GM19463 (cell line): ENCODE measurements at regions not wholly inside any gene's neighbourhood (a gene's known extent, or its start where the extent isn't known, plus 50 kb on each side); places are given as distances from the start of the nearest gene placed in this dataset.

Experiments used
- ATAC-seq: cut with Tn5 transposase; IDR thresholded peaks from one replicate; pipeline ENCODE4 v1.9.1; 2021; ENCODE audit warnings: mild to moderate bottlenecking, moderate library complexity; ENCODE audit not compliant: unreplicated experiment

GRCh38 chr2:17085546-17086202, 420.0 kb upstream of the CYRIA start:
- ATAC-seq: no peak

- no peak for ATAC-seq
These were observed 419.2 kb upstream of the CYRIA start for GRCh38 chr2:17084877-17085276.

- no peak for ATAC-seq
These were observed 418.3 kb upstream of the CYRIA start for GRCh38 chr2:17083902-17084301.

- ATAC-seq: no peak
These were observed 413.6 kb upstream of the CYRIA start for GRCh38 chr2:17079262-17079661.

GRCh38 chr2:17076533-17076932, 410.9 kb upstream of the CYRIA start:
- ATAC-seq: no peak

GRCh38 chr2:17070711-17071110, 405.1 kb upstream of the CYRIA start:
- no peak for ATAC-seq

GRCh38 chr2:17069564-17069963, 403.9 kb upstream of the CYRIA start:
- no peak for ATAC-seq

- ATAC-seq: no peak
These were observed 402.4 kb upstream of the CYRIA start for GRCh38 chr2:17068021-17068420.

GRCh38 chr2:17065536-17065935, 399.9 kb upstream of the CYRIA start:
- ATAC-seq: no peak

- no peak for ATAC-seq
These were observed 395.4 kb upstream of the CYRIA start for GRCh38 chr2:17061028-17061427.

GRCh38 chr2:17059458-17059857, 393.8 kb upstream of the CYRIA start:
- no peak for ATAC-seq

GRCh38 chr2:17058772-17059402, 393.3 kb upstream of the CYRIA start:
- no peak for ATAC-seq

GRCh38 chr2:17057109-17058017, 391.7 kb upstream of the CYRIA start:
- no peak for ATAC-seq

- no peak for ATAC-seq
These were observed 390.6 kb upstream of the CYRIA start for GRCh38 chr2:17056236-17056635.

GRCh38 chr2:17052001-17052400, 386.4 kb upstream of the CYRIA start:
- no peak for ATAC-seq

GRCh38 chr2:17051538-17051937, 385.9 kb upstream of the CYRIA start:
- no peak for ATAC-seq

- ATAC-seq: no peak
These were observed 377.5 kb upstream of the CYRIA start for GRCh38 chr2:17043173-17043572.

- ATAC-seq: no peak
These were observed 370.7 kb upstream of the CYRIA start for GRCh38 chr2:17036361-17036760.

GRCh38 chr2:17035010-17035409, 369.4 kb upstream of the CYRIA start:
- ATAC-seq: no peak

GRCh38 chr2:17030047-17030446, 364.4 kb upstream of the CYRIA start:
- ATAC-seq: no peak

- no peak for ATAC-seq
These were observed 346.7 kb upstream of the CYRIA start for GRCh38 chr2:17012297-17012696.

GRCh38 chr2:17010104-17010503, 344.5 kb upstream of the CYRIA start:
- ATAC-seq: no peak
